HG03565 (cell line): ENCODE measurements at regions not wholly inside any gene's neighbourhood (a gene's known extent, or its start where the extent isn't known, plus 50 kb on each side); places are given as distances from the start of the nearest gene placed in this dataset.
"Not testable (repeated sequence)": the region's sequence is repeated elsewhere in the genome, so short reads cannot be mapped to it uniquely, and the experiment has no call there.

Experiments
- ATAC-seq: cut with Tn5 transposase; IDR thresholded peaks from one replicate; pipeline ENCODE4 v1.9.1; 2021; ENCODE audit warnings: mild to moderate bottlenecking, moderate library complexity; ENCODE audit not compliant: unreplicated experiment

- ATAC-seq: not testable (repeated sequence)
Observed at GRCh38 chr16:21363550-21364223, 85.6 kb upstream of the CRYM start.

DNA sequence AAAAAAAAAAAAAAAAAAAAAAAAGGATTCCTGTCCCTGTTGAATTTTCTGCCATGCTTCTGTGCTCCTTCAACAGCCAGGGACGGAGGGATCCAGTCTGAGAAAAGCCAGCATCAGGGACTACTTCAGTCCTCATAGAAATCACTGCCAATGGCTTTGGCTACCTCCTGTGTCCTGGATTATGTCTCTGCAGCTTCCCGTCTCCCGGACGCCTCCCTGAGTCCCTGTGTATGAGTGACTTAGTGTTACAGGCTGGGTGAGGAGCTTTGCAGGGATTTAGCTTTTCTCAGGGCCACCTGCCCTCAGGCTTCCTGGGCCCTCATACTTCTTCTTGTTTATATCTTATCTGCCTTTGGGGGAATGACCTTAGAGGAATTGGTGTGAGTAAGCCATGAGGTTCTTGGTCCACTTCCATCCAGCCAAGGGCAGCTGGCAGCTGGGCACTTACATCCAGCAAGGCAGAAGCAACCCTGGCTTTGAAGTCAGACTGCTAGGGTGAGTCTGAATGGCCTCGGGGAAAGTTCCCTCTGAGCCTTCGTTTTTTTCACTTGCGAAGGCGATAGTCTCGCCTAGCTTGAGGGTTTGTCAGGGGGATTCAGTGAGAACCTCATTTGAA lies 83.6 kb upstream of the CRYM start:
- ATAC-seq: not testable (repeated sequence)

- not testable (repeated sequence) for ATAC-seq
Observed at GRCh38 chr16:21361045-21361444, 83.0 kb upstream of the CRYM start.

DNA sequence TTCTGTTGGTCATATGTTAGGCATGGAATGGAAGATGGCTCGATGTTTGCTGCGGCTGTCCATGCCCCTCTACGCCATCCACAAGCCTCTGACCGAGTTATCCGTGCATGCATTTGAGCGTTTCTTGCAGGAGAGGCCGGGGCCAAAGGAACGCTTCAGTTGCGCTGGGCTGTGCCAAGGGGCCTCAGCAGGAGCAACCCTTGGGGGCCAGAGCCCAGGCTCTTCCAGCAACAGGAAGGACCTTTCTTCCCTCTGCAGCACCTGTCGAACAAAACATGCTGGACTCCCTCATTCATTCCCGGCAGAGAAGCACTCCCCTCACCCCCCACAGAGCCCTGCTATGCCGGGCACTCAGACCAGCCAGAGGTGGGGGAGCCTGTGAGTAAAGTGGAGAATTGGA lies 81.4 kb upstream of the CRYM start:
- ATAC-seq: not testable (repeated sequence)

DNA sequence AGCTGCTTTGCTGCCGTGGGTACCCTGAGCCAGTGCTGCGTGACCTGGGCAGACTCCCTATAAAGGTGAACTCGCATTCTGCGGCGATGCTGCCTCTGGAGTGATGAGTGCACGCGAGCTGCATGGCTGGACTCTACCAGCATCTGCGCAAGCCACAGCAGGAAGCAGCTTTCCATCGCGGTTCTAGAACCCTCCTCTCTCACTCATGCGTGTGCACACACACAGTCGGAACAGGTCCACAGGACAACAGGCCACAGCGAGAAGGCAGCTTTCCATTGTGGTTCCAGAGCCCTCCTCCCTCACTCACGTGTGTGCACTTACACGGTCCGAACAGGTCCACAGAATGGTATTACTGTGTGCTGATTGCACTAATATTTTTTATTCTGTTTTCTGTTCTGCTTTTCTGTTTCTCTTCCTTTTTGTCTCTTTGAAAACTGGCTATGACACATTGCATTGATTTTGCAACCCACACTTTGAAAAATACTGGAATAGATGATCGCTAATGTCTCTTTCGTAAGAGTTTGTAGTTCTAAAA lies 80.2 kb upstream of the CRYM start:
- peak; percentile 46 for ATAC-seq

DNA sequence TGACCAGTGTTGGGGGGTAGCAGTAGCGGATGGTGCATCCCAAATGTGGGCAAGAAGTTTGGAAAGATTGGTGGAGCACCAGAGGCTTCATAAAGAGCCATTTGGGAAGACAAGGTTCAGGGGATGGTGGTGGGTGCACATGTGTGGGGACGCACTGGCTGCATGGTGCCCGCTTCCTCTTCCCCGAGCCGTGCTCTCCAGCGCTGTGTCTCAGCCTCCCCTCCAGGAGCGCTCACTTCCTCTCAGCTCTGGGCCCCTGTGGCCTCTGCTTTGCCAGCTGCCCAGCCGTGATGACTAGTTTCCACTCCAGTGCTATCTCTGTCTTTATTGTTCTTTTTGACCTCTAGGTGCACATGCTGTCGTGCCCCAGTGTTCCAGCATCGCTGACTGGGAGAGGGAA lies 78.2 kb upstream of the CRYM start:
- ATAC-seq: not testable (repeated sequence)

DNA sequence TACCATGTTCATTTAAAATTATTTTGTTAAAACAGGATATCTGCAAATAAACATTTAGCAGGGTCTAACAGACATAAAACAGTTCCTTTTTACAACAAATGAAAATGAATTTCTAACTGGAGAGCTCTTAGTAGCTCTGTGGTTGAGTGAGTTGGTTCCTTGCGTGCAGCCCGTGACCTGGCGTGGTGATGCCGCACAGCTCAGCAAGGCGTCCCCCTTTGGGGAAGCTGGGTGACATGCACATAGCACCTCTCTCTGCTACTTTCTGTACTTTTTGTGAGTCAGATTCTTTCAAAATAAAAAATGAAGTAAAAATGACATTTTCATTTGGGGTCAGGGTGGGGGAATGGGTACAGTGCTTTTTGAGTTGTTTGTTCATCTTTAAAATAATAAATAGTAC lies 73.3 kb upstream of the CRYM start:
- not testable (repeated sequence) for ATAC-seq

DNA sequence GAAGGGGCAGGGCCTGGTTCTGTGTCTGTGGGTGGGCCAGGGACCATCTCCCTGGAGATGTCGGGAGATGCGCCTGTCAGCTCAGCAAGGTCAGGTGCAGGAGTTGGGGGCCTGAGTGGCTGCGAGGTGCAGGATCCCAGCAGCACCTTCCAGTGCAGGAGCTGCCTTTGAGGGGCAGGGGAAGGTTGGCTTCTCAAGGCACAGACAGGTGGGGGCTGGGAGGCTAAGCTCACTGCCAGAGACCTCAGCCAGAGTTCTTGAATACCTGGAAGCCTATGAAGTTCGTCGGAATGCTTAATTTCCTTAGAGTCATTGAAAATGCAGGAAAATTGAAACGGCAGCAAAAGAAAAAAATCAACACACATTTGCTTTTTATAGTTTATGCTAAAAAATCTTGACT lies 72.8 kb upstream of the CRYM start:
- ATAC-seq: not testable (repeated sequence)

DNA sequence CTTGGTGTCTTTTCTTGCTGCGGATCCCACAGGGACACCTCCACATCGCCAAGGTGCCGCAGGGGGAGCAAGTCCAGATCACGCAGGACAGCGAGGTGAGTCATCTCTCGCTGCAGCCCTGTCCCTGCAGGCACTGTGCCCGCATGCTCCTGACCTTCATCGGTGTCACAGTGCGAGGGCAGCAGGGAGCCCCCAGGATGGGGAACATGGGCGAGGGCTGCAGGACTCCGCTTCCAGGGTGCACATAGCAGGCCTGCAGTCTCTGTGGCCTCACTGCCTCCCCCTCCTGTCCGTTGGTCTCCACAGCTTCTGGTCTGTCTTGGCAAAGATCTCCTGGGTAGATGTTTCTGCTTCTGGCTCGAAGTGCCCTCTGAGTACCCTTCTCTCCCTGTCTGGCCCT lies 71.2 kb upstream of the CRYM start:
- not testable (repeated sequence) for ATAC-seq

- not testable (repeated sequence) for ATAC-seq
Observed at GRCh38 chr16:21348815-21349214, 70.7 kb upstream of the CRYM start.

DNA sequence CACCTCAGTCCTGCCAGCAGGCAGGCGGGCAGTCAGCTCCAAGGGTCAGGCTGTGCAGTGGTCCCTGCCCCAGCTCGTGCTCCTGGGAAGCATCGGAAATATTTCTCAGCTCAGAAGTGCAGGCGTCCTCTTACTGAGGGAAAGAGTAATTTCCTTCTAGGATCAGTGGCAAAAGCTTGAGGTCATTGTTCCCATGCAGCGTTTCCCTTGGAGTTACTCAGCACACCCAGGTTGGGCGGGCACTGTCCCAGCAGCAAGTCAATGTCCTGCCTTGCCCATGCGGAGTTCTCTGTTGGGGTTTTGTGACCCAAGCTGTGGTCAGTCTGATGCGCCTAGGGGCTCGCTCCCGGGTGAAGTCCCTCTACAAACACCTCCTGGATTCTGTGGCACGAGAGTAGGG lies 69.4 kb upstream of the CRYM start:
- not testable (repeated sequence) for ATAC-seq

- ATAC-seq: not testable (repeated sequence)
Observed at GRCh38 chr16:21346756-21347491, 68.8 kb upstream of the CRYM start.

- not testable (repeated sequence) for ATAC-seq
Observed at GRCh38 chr16:21344361-21344912, 66.3 kb upstream of the CRYM start.

GRCh38 chr16:21341101-21341500 lies 63.0 kb upstream of the CRYM start:
- ATAC-seq: no peak

- ATAC-seq: no peak
Observed at GRCh38 chr16:21339941-21340340, 61.9 kb upstream of the CRYM start.

DNA sequence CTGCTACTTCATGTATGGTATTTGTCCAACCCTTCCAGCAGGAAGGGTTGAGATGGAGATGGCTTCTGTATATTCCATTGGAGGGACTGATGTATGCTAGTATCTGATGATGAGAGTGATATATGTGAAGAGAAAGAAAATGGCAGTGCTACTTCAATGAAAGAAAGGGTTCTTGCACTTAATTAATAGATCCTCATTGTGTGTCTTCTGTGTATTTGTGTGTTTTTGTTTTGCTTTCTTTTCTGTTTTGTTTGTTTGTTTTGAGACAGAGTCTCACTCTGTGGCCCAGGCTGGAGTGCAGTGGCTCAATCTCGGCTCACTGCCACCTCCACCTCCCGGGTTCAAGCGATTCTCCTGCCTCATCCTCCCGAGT lies 61.2 kb upstream of the CRYM start:
- no peak for ATAC-seq

GRCh38 chr16:21338537-21339268 lies 60.6 kb upstream of the CRYM start:
- ATAC-seq: no peak

DNA sequence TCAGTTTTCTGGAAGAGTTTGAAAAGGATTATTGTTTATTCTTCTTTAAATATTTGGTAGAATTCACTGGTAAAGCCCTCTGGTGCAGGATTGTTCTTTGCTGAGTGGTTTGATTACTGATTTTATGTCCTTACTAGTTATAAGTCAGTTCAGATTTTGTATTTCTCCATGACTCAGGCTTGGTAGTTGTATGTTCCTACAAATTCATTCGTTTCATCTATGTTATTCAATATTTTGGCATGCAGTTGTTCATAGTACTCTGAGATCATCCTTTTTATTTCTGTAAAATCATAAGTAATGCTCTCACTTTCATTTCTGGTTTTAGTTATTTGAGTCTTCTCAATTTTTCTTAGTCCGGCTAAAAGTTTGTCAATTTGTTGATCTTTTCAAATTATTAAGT lies 58.1 kb upstream of the CRYM start:
- ATAC-seq: no peak

GRCh38 chr16:21334188-21335146 lies 56.4 kb upstream of the CRYM start:
- not testable (repeated sequence) for ATAC-seq

- not testable (repeated sequence) for ATAC-seq
Observed at GRCh38 chr16:21333683-21334082, 55.6 kb upstream of the CRYM start.
